SK-N-SH (cell line): ENCODE measurements at regions not wholly inside any gene's neighbourhood (a gene's known extent, or its start where the extent isn't known, plus 50 kb on each side); places are given as distances from the start of the nearest gene placed in this dataset.
"Not testable (repeated sequence)": the region's sequence is repeated elsewhere in the genome, so short reads cannot be mapped to it uniquely, and the experiment has no call there.

Source experiments
- CTCF ChIA-PET: fragments of 300-600, 350-600 bp; formaldehyde crosslinking; extraction: SDS; loops from one replicate; lab custom pipeline; 2021; lab: Yijun Ruan, JAX
- POLR2A ChIA-PET: fragments of 350-600 bp; sonication (Branson Sonifier 250); formaldehyde crosslinking; extraction: SDS; loops from one replicate; lab custom pipeline; 2020; ENCODE audit warnings: antibody characterized with exemption, inconsistent platforms; lab: Yijun Ruan, JAX
- DNase-seq: peaks from one replicate; pipeline ENCODE4 v3.0.0; 2012
- H2AFZ ChIP-seq: fragments of 200-600 bp; sonication (generic); 2 replicates; pipeline ENCODE4 v1.8.1; 2016; ENCODE audit warnings: antibody characterized with exemption, mild to moderate bottlenecking, low read depth
- H3F3A ChIP-seq: fragments of 200-600 bp; sonication (generic); replicated peaks from 2 replicates; pipeline ENCODE3; 2016; ENCODE audit warnings: antibody characterized with exemption, mild to moderate bottlenecking; ENCODE audit not compliant: insufficient read depth
- H3K27ac ChIP-seq, 2 experiments: fragments of 200-500 bp in 1 of 2; fragments of 200-600 bp in 1 of 2; sonication (Bioruptor generic) in 1 of 2; sonication (generic), shearing (Covaris generic) in 1 of 2; 2 replicates each; pipeline versions ENCODE4 v1.5.1 to v1.6.1; 2014 to 2016; ENCODE audit warnings: low read depth in 2 of 2, inconsistent platforms in 1 of 2, low read length in 1 of 2, mild to moderate bottlenecking in 1 of 2, mixed read lengths in 1 of 2
- H3K27me3 ChIP-seq: fragments of 200-600 bp; sonication (generic), shearing (Covaris generic); 2 replicates; pipeline ENCODE4 v1.6.1; 2016; ENCODE audit warnings: mixed run types; ENCODE audit not compliant: insufficient read depth
- H3K36me3 ChIP-seq, 2 experiments: fragments of 200-500 bp in 1 of 2; fragments of 200-600 bp in 1 of 2; sonication (Bioruptor generic) in 1 of 2; sonication (generic) in 1 of 2; replicated peaks in 1 of 2; 2 replicates each; pipeline versions ENCODE3 to v1.5.1; 2014 to 2016; ENCODE audit warnings: low read length in 1 of 2, mild to moderate bottlenecking in 1 of 2; ENCODE audit not compliant: insufficient read depth in 2 of 2, control insufficient read depth in 1 of 2
- H3K4me1 ChIP-seq, 2 experiments: fragments of 200-500 bp in 1 of 2; fragments of 200-600 bp in 1 of 2; sonication (Bioruptor generic) in 1 of 2; sonication (generic), shearing (Covaris generic) in 1 of 2; 2 replicates each; pipeline versions ENCODE4 v1.5.1 to v1.6.1; 2014 to 2016; ENCODE audit warnings: low read depth in 1 of 2, low read length in 1 of 2, mixed run types in 1 of 2; ENCODE audit not compliant: insufficient read depth in 2 of 2, control insufficient read depth in 1 of 2
- H3K4me2 ChIP-seq: fragments of 200-600 bp; sonication (generic), shearing (Covaris generic); 2 replicates; pipeline ENCODE4 v1.6.1; 2017; ENCODE audit warnings: mixed run types
- H3K4me3 ChIP-seq, 2 experiments: fragments of 200-500 bp in 1 of 2; fragments of 200-600 bp in 1 of 2; sonication (Bioruptor generic) in 1 of 2; sonication (generic), shearing (Covaris generic) in 1 of 2; 2 replicates each; pipeline versions ENCODE4 v1.5.1 to v1.8.1; 2014 to 2016; ENCODE audit warnings: low read depth in 2 of 2, inconsistent platforms in 1 of 2, low read length in 1 of 2, mild to moderate bottlenecking in 1 of 2, mixed read lengths in 1 of 2, moderate library complexity in 1 of 2
- H3K79me2 ChIP-seq: fragments of 200-600 bp; sonication (generic); 2 replicates; pipeline ENCODE4 v1.8.1; 2017; ENCODE audit warnings: mild to moderate bottlenecking; ENCODE audit not compliant: insufficient read depth
- H3K9ac ChIP-seq: fragments of 200-600 bp; sonication (generic); 2 replicates; pipeline ENCODE4 v1.6.1; 2017; ENCODE audit warnings: mixed run types
- H3K9me2 ChIP-seq: fragments of 200-600 bp; sonication (generic); 2 replicates; pipeline ENCODE4 v1.6.1; 2017; ENCODE audit warnings: mixed run types
- H3K9me3 ChIP-seq: fragments of 200-600 bp; sonication (generic); 2 replicates; pipeline ENCODE4 v1.6.1; 2017; ENCODE audit warnings: mixed run types, mild to moderate bottlenecking, moderate library complexity
- H4K20me1 ChIP-seq: fragments of 200-600 bp; sonication (generic); 2 replicates; pipeline ENCODE4 v1.6.1; 2017; ENCODE audit warnings: mild to moderate bottlenecking, mixed run types; ENCODE audit not compliant: insufficient read depth
- FOSL2 ChIP-seq: IDR thresholded peaks from 2 replicates; pipeline ENCODE4 v1.4.0; 2012; ENCODE audit warnings: low read depth, mild to moderate bottlenecking, moderate library complexity, borderline replicate concordance
- IRF3 ChIP-seq: fragments of 150-350 bp; IDR thresholded peaks from 2 replicates; pipeline ENCODE4 v1.6.1; 2016; ENCODE audit warnings: mild to moderate bottlenecking, low read depth, low read length
- NRF1 ChIP-seq: IDR thresholded peaks from 2 replicates; pipeline ENCODE4 v1.6.1; 2012; ENCODE audit warnings: low read depth, mild to moderate bottlenecking, low read length
- REST ChIP-seq: IDR thresholded peaks from 2 replicates; pipeline ENCODE4 v1.6.1; 2012; ENCODE audit warnings: mild to moderate bottlenecking, low read depth, low read length, moderate library complexity
- RFX5 ChIP-seq: IDR thresholded peaks from 2 replicates; pipeline ENCODE4 v1.6.1; 2012; ENCODE audit warnings: mild to moderate bottlenecking, improper control_type of control experiment, low read length
- WGBS: methylation state at CpG from one replicate; pipeline ENCODE4 v1.1.6; 2017; ENCODE audit warnings: low lambda C conversion rate; 5-methylcytosine and 5-hydroxymethylcytosine counted together
- TF ChIP-seq, protein P1 (sequence below): IDR thresholded peaks from 2 replicates; pipeline ENCODE4; 2012

GRCh38 chr17:22321001-22321400 is 628.7 kb downstream of the KCNJ18 start:
- H2AFZ ChIP-seq, H3K27ac ChIP-seq, CTCF ChIA-PET, H3K4me2 ChIP-seq, H4K20me1 ChIP-seq, H3K79me2 ChIP-seq, POLR2A ChIA-PET, H3K9me3 ChIP-seq, H3K36me3 ChIP-seq, H3K4me1 ChIP-seq, H3K9me2 ChIP-seq, H3K4me3 ChIP-seq, DNase-seq, H3K9ac ChIP-seq, H3F3A ChIP-seq: not testable (repeated sequence)
- 12% methylated on average over 4 of the region's 4 CpGs for WGBS
- peaks cover 19% of the 10 kb centered on the region; the same call in 1 of the 2 replicates for H3K27me3 ChIP-seq

- H3K27me3 ChIP-seq = peaks cover 19% of the 10 kb centered on the region; the same call in 1 of the 2 replicates
- H4K20me1 ChIP-seq, H3K36me3 ChIP-seq, H3K9me3 ChIP-seq, POLR2A ChIA-PET, H3K27ac ChIP-seq, DNase-seq, CTCF ChIA-PET, H3K4me1 ChIP-seq, H3K79me2 ChIP-seq, H3F3A ChIP-seq, H3K9ac ChIP-seq, H3K9me2 ChIP-seq: not testable (repeated sequence)
- peak overlapping the region in 1 of 2 experiments; percentile 48; a peak in 2 of 4 replicates for H3K4me3 ChIP-seq
- 0 out of 2 replicates have a peak overlapping the region, but pooled peaks have one; percentile 23 for H2AFZ ChIP-seq
- 0 out of 2 replicates have a peak, but pooled peaks have one; percentile 11 for TF ChIP-seq FOSL2
- WGBS = 10% methylated on average over 11 of the region's 11 CpGs
- peak overlapping the region; percentile 48 for H3K4me2 ChIP-seq
Observed at GRCh38 chr17:22322893-22323550, 630.7 kb downstream of the KCNJ18 start.

DNA sequence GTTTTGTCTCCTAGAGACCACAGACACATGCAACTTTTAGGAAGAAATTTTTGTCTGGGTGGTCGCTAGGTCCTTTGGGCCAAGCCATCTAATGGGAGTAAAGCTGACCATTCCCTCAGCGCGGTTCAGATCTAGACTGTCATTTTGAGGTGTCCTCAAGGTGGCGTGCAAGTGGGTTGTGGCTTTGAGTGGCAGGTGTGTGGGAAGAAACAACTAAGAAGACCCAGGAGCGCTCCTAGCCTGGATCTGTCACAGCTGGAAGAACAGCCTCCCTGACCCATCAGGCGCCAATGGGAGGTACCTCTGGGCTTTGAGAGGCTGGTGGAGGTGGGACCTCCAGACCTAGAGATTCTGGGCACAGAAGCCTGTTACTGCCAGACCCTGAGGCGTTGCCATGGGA is 645.1 kb downstream of the KCNJ18 start:
- H3K9me3 ChIP-seq = no peaks in the 10 kb centered on the region
- no peak overlapping the region for H3K27ac ChIP-seq
- H3K27me3 ChIP-seq = no peaks in the 10 kb centered on the region
- no peaks in the 10 kb centered on the region for H3F3A ChIP-seq
- H3K4me2 ChIP-seq = no peak overlapping the region
- H3K9ac ChIP-seq = no peak overlapping the region
- WGBS = 0% methylated on average over 5 of the region's 7 CpGs
- TF ChIP-seq RFX5 (no peak), IRF3 (no peak), REST (no peak), NRF1 (no peak)
- TF ChIP-seq, protein P1, sequence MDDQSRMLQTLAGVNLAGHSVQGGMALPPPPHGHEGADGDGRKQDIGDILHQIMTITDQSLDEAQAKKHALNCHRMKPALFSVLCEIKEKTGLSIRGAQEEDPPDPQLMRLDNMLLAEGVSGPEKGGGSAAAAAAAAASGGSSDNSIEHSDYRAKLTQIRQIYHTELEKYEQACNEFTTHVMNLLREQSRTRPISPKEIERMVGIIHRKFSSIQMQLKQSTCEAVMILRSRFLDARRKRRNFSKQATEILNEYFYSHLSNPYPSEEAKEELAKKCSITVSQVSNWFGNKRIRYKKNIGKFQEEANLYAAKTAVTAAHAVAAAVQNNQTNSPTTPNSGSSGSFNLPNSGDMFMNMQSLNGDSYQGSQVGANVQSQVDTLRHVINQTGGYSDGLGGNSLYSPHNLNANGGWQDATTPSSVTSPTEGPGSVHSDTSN = no peak
- ChIA-PET POLR2A (no interaction called here), CTCF (interaction anchor here (0.5 kb wide), 1 partner anchor 86 kb away, joined by 3 read pairs; no protein-coding TSS in a partner anchor)
- H3K9me2 ChIP-seq = no peaks in the 10 kb centered on the region
- no peaks in the 10 kb centered on the region for H3K4me1 ChIP-seq
- DNase-seq = no peak
- H3K36me3 ChIP-seq = no peaks in the 10 kb centered on the region
- no peaks in the 10 kb centered on the region for H4K20me1 ChIP-seq
- no peaks in the 10 kb centered on the region for H3K79me2 ChIP-seq
- H3K4me3 ChIP-seq = no peak overlapping the region
- no peak overlapping the region for H2AFZ ChIP-seq

GRCh38 chr17:22356603-22357002 is 664.3 kb downstream of the KCNJ18 start:
- H3F3A ChIP-seq, CTCF ChIA-PET, H3K4me2 ChIP-seq, H3K79me2 ChIP-seq, H4K20me1 ChIP-seq, H3K27me3 ChIP-seq, DNase-seq, H3K36me3 ChIP-seq, H3K9me2 ChIP-seq, H3K4me3 ChIP-seq, H3K9ac ChIP-seq, POLR2A ChIA-PET, H2AFZ ChIP-seq, H3K4me1 ChIP-seq, H3K27ac ChIP-seq, H3K9me3 ChIP-seq: not testable (repeated sequence)
- 3% methylated on average over 2 of the region's 2 CpGs for WGBS
